HG03432 (cell line): ENCODE measurements at regions not wholly inside any gene's neighbourhood (a gene's known extent, or its start where the extent isn't known, plus 50 kb on each side); places are given as distances from the start of the nearest gene placed in this dataset.

Experiments
- ATAC-seq: cut with Tn5 transposase; IDR thresholded peaks from one replicate; pipeline ENCODE4 v1.9.1; 2021; ENCODE audit warnings: mild to moderate bottlenecking, moderate library complexity; ENCODE audit not compliant: unreplicated experiment

DNA sequence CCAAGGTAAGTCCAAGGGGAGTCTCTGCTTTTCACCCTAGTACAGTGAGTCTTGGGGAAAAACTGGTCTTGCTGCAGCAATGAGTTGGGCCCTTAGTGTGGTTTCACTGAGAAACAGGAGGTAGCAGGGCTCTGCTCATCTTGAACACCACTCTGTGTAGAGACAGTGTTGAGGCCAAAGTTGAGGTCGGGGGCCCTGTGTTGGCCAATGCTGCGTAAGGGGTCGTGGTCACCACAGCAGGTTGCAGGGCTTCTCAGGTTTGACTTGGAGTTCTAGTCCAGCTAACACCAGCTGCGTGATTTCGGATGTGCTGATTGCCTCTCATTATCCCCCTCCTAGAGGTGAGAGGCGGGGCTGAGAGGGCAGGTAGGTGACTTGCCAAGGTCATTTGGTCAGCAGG lies 807.5 kb downstream of the VRK1 start:
- ATAC-seq, result no peak

- ATAC-seq, result no peak
Observed at GRCh38 chr14:97618401-97618800, 821.2 kb downstream of the VRK1 start.

- ATAC-seq, result no peak
Observed at GRCh38 chr14:97618917-97619690, 821.9 kb downstream of the VRK1 start.

DNA sequence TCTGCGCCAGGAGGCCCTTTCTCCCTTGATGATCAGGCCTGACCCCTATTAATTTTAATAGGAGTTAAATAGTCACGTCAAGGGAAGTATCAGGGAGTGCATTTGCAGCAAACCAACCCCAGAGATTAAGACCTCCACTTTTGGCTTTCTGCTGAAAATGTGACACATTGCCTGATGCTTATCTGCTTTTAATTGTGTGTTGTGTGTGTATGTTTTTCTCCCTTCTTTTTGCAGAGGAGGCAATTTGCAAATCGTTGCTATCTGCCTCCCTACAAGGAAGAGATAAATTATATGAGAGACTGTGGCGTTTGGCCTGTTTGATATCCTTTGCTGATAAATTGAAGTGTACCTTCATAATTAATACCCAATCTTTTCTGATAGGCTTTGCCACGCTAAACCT lies 822.9 kb downstream of the VRK1 start:
- ATAC-seq, result no peak

GRCh38 chr14:97624985-97625384 lies 827.8 kb downstream of the VRK1 start:
- no peak for ATAC-seq

GRCh38 chr14:97625477-97625876 lies 828.3 kb downstream of the VRK1 start:
- no peak for ATAC-seq

DNA sequence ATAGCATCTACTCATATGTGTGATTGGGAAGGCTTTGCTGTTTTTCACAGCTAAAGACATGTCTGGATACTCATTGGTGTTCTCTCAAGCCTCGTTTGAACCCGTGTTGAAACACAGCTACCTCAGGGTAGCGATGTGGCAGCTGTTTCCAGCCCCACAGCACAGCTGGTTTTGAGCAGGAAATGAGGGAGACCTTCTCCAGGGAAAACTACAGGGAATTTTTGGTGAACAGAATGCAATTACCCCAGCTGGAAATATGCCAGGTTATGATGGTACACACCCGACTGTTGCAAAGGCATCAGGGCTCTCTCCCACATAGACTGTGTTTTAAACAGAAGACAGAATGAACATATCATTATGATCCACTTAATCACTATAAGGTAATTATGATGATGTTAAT lies 828.9 kb downstream of the VRK1 start:
- ATAC-seq, result no peak

- ATAC-seq, result no peak
Observed at GRCh38 chr14:97630249-97630648, 833.1 kb downstream of the VRK1 start.

GRCh38 chr14:97633131-97633738 lies 836.1 kb downstream of the VRK1 start:
- ATAC-seq, result no peak

DNA sequence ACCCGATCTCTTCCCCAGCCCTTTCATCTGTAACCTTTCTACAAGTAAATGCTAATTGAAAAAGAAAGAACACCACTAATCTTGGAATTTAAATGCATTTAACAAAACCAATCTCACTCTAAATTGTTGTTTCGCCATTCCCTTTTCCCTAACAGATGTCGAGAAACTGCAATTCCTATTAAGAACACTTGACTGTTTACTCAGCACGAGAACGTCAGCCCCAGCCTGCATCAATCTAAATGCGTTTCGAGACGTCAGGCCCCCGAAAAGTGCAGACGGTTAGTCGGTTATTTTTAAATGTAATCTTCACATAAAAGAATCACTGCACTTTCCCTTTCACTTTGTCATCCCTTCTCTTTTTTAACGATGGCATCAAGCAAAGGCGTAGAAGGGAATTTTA lies 837.6 kb downstream of the VRK1 start:
- no peak for ATAC-seq

- no peak for ATAC-seq
Observed at GRCh38 chr14:97638864-97639263, 841.7 kb downstream of the VRK1 start.

DNA sequence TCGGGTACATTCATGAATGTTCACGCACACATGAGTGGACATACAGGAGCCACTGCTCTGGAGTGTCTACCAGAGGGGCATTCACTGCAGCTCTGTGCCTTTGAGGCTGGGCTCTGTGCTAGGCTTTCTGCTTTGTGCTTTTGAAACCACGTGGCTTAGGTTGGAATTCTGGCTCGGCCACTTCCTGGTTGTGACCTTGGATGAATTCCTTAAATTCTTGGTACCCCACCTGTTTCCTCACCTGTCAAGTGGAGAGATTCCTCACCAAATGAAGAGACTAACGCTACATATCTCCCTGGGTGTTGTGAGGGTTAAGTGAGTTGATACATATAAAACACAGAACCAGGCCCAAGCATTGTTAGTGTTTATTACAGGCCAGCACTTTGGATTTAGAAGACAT lies 842.8 kb downstream of the VRK1 start:
- ATAC-seq, result no peak

- no peak for ATAC-seq
Observed at GRCh38 chr14:97641827-97642226, 844.6 kb downstream of the VRK1 start.

DNA sequence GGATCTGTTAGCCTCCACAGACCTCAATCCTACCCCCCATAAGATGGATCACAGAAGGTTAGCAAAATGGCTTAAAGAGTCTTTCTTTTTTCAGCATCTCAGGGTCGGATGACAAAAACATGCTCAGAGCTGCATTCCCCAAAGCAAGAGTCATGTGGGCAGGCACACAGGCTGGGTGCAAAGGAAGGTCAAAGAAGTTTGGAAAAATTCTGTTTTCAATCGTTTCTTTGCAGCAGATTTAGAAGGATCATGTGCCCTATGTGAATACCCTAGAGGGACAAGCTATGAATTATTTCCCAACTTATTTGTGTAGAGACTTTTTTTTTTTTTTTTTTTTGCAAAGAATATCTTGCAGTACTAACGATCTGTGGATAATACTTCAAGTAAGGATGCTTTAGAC lies 845.4 kb downstream of the VRK1 start:
- ATAC-seq, result no peak

DNA sequence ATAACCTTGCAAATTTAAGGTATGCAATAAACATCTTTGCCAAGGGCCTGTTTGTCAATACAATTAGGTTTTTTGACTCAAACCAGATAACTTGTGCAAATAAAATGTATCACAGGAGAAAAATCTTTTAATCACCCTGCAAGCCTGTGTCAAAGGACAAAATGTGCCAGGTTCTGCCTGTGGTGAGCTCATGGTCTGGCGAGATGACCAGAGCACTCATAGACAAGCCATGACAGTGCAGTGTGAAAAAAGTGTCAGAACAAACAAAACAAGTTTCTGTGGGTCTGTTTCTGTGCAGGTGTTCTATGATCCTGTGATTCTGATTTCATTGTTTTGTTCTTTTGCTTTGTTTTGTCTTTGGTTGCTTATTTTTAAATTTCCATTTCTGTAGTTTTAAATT lies 847.2 kb downstream of the VRK1 start:
- ATAC-seq, result no peak

GRCh38 chr14:97649752-97650151 lies 852.6 kb downstream of the VRK1 start:
- no peak for ATAC-seq

GRCh38 chr14:97655169-97655948 lies 858.2 kb downstream of the VRK1 start:
- ATAC-seq, result no peak

DNA sequence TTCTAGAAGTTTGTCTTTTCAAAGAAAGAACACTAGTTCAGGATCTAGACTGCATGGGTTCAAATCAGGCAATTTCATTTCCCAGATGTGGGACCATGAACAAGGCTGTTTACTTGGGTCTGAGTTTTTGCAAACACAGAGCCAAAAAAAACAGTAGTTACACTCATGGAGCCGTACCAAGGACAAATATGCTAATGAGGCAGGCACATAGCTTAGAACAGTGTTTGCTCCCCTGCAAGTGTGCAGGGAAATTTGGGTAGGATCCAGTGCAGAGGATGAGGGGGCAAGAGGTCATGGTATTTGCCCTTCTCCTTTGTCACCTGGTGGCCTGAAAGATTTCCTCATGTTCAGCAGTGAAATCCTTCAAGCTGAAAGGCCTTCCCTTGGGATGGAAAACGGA lies 860.4 kb downstream of the VRK1 start:
- ATAC-seq, result no peak

DNA sequence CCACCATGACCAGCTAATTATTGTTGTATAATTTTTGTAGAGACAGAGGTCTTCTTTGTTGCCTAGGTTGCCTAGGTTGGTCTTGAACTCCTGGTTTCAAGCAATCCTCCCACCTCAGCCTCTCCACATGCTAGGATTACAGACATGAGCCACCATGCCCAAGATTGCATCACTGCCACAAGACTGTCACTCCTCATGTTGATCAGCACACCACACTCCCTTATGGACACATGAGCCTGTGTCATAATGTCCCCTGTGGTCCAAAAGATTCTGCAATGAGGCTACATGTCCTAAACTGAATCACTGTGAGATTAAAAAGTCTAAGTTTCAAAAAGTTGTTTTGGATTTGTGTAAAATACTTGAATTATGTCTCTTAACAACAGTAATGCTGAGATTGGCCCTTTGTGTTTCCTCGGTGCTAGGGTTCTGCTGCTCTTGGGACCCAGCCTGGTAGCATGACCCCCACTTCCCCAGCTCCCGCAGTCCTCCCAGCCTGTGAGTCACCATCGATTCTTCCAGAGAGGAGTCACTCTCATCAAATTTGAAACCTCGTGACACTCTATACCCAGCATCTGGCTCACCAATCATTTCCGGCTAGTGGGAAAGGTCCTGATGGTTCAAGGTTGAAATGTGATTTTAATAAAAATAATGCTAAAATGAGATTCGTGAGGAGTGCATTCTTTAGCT lies 890.9 kb downstream of the VRK1 start:
- no peak for ATAC-seq

GRCh38 chr14:97688631-97689336 lies 891.6 kb downstream of the VRK1 start:
- no peak for ATAC-seq

DNA sequence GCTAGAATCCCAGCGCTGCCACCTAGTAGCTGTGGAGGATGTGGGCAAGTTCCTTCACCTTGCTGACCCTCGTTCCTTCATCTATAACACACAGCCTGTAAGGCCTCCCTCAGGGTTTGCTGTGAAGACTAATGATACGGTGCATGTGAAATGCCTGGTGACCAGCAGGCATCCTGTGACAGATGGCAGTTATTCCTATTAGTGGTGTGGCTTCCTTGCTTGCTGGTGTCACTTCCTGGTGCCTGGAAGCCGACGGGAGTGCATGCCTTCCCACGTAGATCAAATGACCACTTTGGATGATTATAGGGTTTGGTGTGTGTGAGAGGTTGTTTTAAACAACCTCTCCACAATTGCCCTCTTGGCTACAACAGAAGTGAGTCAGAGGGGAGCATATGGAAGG lies 894.9 kb downstream of the VRK1 start:
- no peak for ATAC-seq
